HL-60 (cell line): ENCODE measurements at regions not wholly inside any gene's neighbourhood (a gene's known extent, or its start where the extent isn't known, plus 50 kb on each side); places are given as distances from the start of the nearest gene placed in this dataset.

Source experiments
- DNase-seq, 2 experiments: peaks; one replicate each; pipeline ENCODE4 v3.0.0-alpha.2; 2010 to 2020; ENCODE audit warnings: low read depth in 1 of 2, low spot score in 1 of 2
- H3K27ac ChIP-seq: fragments of 250-450 bp; sonication (Bioruptor Pico); replicated peaks from 2 replicates; pipeline ENCODE4 v1.5.1; 2020; ENCODE audit warnings: mild to moderate bottlenecking, moderate library complexity
- H3K27me3 ChIP-seq: fragments of 250-450 bp; sonication (Bioruptor Pico); 2 replicates; pipeline ENCODE4 v1.5.1; 2021; ENCODE audit warnings: mild to moderate bottlenecking, moderate library complexity; ENCODE audit not compliant: insufficient read depth, poor library complexity, severe bottlenecking
- H3K4me3 ChIP-seq: replicated peaks from 2 replicates; pipeline ENCODE4 v1.5.1; 2011; ENCODE audit warnings: mild to moderate bottlenecking, control low read depth, low read length; ENCODE audit not compliant: insufficient read depth
- CTCF ChIP-seq: IDR thresholded peaks from one replicate; pipeline ENCODE4 v1.5.1; 2011; ENCODE audit warnings: low read length, control low read depth, inconsistent platforms; ENCODE audit not compliant: insufficient read depth
- GABPA ChIP-seq: IDR thresholded peaks from 2 replicates; pipeline ENCODE4 v1.6.1; 2012; ENCODE audit warnings: low read depth
- POLR2AphosphoS5 ChIP-seq: IDR thresholded peaks from 2 replicates; pipeline ENCODE4 v1.6.1; 2012; ENCODE audit warnings: low read depth
- REST ChIP-seq: IDR thresholded peaks from 2 replicates; pipeline ENCODE4 v1.6.1; 2012; ENCODE audit warnings: low read depth; ENCODE audit not compliant: insufficient replicate concordance
- SPI1 ChIP-seq: IDR thresholded peaks from 2 replicates; pipeline ENCODE4 v1.6.1; 2012; ENCODE audit warnings: low read depth, mild to moderate bottlenecking, borderline replicate concordance

GRCh38 chr2:12295856-12296519 is 420.7 kb upstream of the TRIB2 start:
- H3K27ac ChIP-seq, result no peak overlapping the region
- DNase-seq, result no peak
- H3K27me3 ChIP-seq, result no peaks in the 10 kb centered on the region
- no peak for TF ChIP-seq REST
- TF ChIP-seq CTCF, result no peak
- no peak for TF ChIP-seq POLR2AphosphoS5
- no peak for TF ChIP-seq GABPA
- TF ChIP-seq SPI1, result no peak
- H3K4me3 ChIP-seq, result no peak overlapping the region

GRCh38 chr2:12296915-12297314 is 419.8 kb upstream of the TRIB2 start:
- H3K27me3 ChIP-seq, result no peaks in the 10 kb centered on the region
- no peak overlapping the region for H3K27ac ChIP-seq
- H3K4me3 ChIP-seq, result no peak overlapping the region
- no peak for DNase-seq
- TF ChIP-seq REST (no peak), SPI1 (no peak), POLR2AphosphoS5 (no peak), CTCF (no peak), GABPA (no peak)

GRCh38 chr2:12298352-12298751 is 418.4 kb upstream of the TRIB2 start:
- TF ChIP-seq SPI1, result no peak
- no peak for TF ChIP-seq REST
- no peak for TF ChIP-seq GABPA
- no peak for TF ChIP-seq CTCF
- TF ChIP-seq POLR2AphosphoS5, result no peak
- Histone ChIP-seq H3K27ac (no peak overlapping the region), H3K27me3 (no peaks in the 10 kb centered on the region), H3K4me3 (no peak overlapping the region)
- DNase-seq, result no peak
